ENCODE measurements at regions not wholly inside any gene's neighbourhood (a gene's known extent, or its start where the extent isn't known, plus 50 kb on each side); places are given as distances from the start of the nearest gene placed in this dataset.

GRCh38 chr5:8943301-8943700 lies 602.6 kb downstream of the SEMA5A start:
- no peak for DNase-seq

- no peak for DNase-seq
Measured at GRCh38 chr5:8944005-8944404, 601.9 kb downstream of the SEMA5A start.

- no peak for DNase-seq
Measured at GRCh38 chr5:8945972-8946371, 599.9 kb downstream of the SEMA5A start.

- DNase-seq = no peak
Measured at GRCh38 chr5:8949908-8950307, 596.0 kb downstream of the SEMA5A start.

- DNase-seq = no peak
Measured at GRCh38 chr5:8952147-8952546, 593.7 kb downstream of the SEMA5A start.

- DNase-seq = no peak
Measured at GRCh38 chr5:8953016-8953415, 592.9 kb downstream of the SEMA5A start.

- no peak for DNase-seq
Measured at GRCh38 chr5:8953911-8954438, 591.9 kb downstream of the SEMA5A start.

- DNase-seq = no peak
Measured at GRCh38 chr5:8954801-8955200, 591.1 kb downstream of the SEMA5A start.

- no peak for DNase-seq
Measured at GRCh38 chr5:8956659-8957058, 589.2 kb downstream of the SEMA5A start.

- no peak for DNase-seq
Measured at GRCh38 chr5:8958602-8959001, 587.3 kb downstream of the SEMA5A start.

- DNase-seq = no peak
Measured at GRCh38 chr5:8961219-8961618, 584.7 kb downstream of the SEMA5A start.

GRCh38 chr5:8961956-8962355 lies 583.9 kb downstream of the SEMA5A start:
- no peak for DNase-seq

- no peak for DNase-seq
Measured at GRCh38 chr5:8981016-8981415, 564.9 kb downstream of the SEMA5A start.

- no peak for DNase-seq
Measured at GRCh38 chr5:8981496-8981895, 564.4 kb downstream of the SEMA5A start.

GRCh38 chr5:8984386-8984785 lies 561.5 kb downstream of the SEMA5A start:
- no peak for DNase-seq

All from NCI-H1092 (cell line).